Endothelial cell of umbilical vein (primary cell): ENCODE measurements at regions not wholly inside any gene's neighbourhood (a gene's known extent, or its start where the extent isn't known, plus 50 kb on each side); places are given as distances from the start of the nearest gene placed in this dataset.

ENCODE experiments used
- CTCF ChIP-seq, 2 donors: IDR thresholded peaks; 1 replicate in 1 of 2; 2 replicates in 1 of 2; pipeline ENCODE4 v1.5.1; 2011; ENCODE audit warnings: low read length in 2 of 2, mild to moderate bottlenecking in 2 of 2, moderate library complexity in 2 of 2, control low read depth in 1 of 2, inconsistent platforms in 1 of 2, low read depth in 1 of 2; ENCODE audit not compliant: insufficient read depth in 1 of 2; ENCODE audit errors: extremely low read depth in 1 of 2
- POLR2A ChIP-seq: IDR thresholded peaks from 2 replicates; pipeline ENCODE4 v1.6.1; 2012; ENCODE audit warnings: low read depth, mild to moderate bottlenecking, control low read depth, low read length
- POLR2AphosphoS5 ChIP-seq: IDR thresholded peaks from 2 replicates; pipeline ENCODE4 v1.6.1; 2012; ENCODE audit warnings: low read depth, mild to moderate bottlenecking, control low read depth, low read length, moderate library complexity; ENCODE audit not compliant: insufficient read depth

GRCh38 chr13:74205313-74205690 is 71.1 kb upstream of the KLF12 start:
- no peak for TF ChIP-seq POLR2AphosphoS5
- TF ChIP-seq CTCF (IDR thresholded peaks at IDR 0.05; ENCODE audit: extremely low read depth in 1 of 2, insufficient read depth in 1 of 2, low read depth in 1 of 2, low read length in 2 of 2), result no peak
- no peak for TF ChIP-seq POLR2A
